ENCODE measurements at regions not wholly inside any gene's neighbourhood (a gene's known extent, or its start where the extent isn't known, plus 50 kb on each side); places are given as distances from the start of the nearest gene placed in this dataset.

- WGBS, 2 donors: 81 to 83% methylated on average over 10 of the region's 10 CpGs
- Histone ChIP-seq H3K9me3 (ENCODE audit: control insufficient read depth in 4 of 4, insufficient read depth in 3 of 4, low read length in 3 of 4) (peaks cover 0 to 2% (median 0%) of the 10 kb centered on the region in 4 donors), H3K36me3 (ENCODE audit: control insufficient read depth in 4 of 4, insufficient read depth in 4 of 4, low read length in 4 of 4) (no peaks in the 10 kb centered on the region), H3K4me3 (no peak overlapping the region), H3K4me1 (ENCODE audit: control insufficient read depth in 5 of 5, insufficient read depth in 5 of 5, low read length in 5 of 5) (peaks cover 0 to 2% (median 0%) of the 10 kb centered on the region in 5 donors), H3K9ac (ENCODE audit: insufficient read depth in 1 of 2, low read length in 2 of 2) (no peak overlapping the region), H3K27ac (ENCODE audit: low read depth in 1 of 2, low read length in 1 of 2) (no peak overlapping the region), H3K27me3 (ENCODE audit: control insufficient read depth in 3 of 3, insufficient read depth in 3 of 3, low read length in 2 of 3) (no peaks in the 10 kb centered on the region)
- ATAC-seq (ENCODE audit: insufficient read depth, low FRiP score): no peak
- no peak for DNase-seq
- no peak for TF ChIP-seq CTCF (IDR thresholded peaks at IDR 0.05; ENCODE audit: control extremely low read depth, extremely low read depth)
Measured at GRCh38 chr6:14381829-14382677, 264.5 kb downstream of the CD83 start.

GRCh38 chr6:14382678-14383236 is 265.2 kb downstream of the CD83 start:
- Histone ChIP-seq H3K9me3 (ENCODE audit: control insufficient read depth in 4 of 4, insufficient read depth in 3 of 4, low read length in 3 of 4) (peaks cover 0 to 2% (median 0%) of the 10 kb centered on the region in 4 donors), H3K27me3 (ENCODE audit: control insufficient read depth in 3 of 3, insufficient read depth in 3 of 3, low read length in 2 of 3) (no peaks in the 10 kb centered on the region), H3K4me3 (no peak overlapping the region), H3K4me1 (ENCODE audit: control insufficient read depth in 5 of 5, insufficient read depth in 5 of 5, low read length in 5 of 5) (peaks cover 0 to 2% (median 0%) of the 10 kb centered on the region in 5 donors), H3K36me3 (ENCODE audit: control insufficient read depth in 4 of 4, insufficient read depth in 4 of 4, low read length in 4 of 4) (no peaks in the 10 kb centered on the region), H3K27ac (ENCODE audit: low read depth in 1 of 2, low read length in 1 of 2) (no peak overlapping the region), H3K9ac (ENCODE audit: insufficient read depth in 1 of 2, low read length in 2 of 2) (no peak overlapping the region)
- 74 to 84% methylated on average over 3 of the region's 3 CpGs for WGBS, 2 donors
- DNase-seq: no peak
- ATAC-seq (ENCODE audit: insufficient read depth, low FRiP score): no peak
- no peak for TF ChIP-seq CTCF (IDR thresholded peaks at IDR 0.05; ENCODE audit: control extremely low read depth, extremely low read depth)

GRCh38 chr6:14383393-14384174 is 266.0 kb downstream of the CD83 start:
- H3K4me1 ChIP-seq (ENCODE audit: control insufficient read depth in 5 of 5, insufficient read depth in 5 of 5, low read length in 5 of 5): peaks cover 0 to 2% (median 0%) of the 10 kb centered on the region in 5 donors
- DNase-seq (no peak), ATAC-seq (ENCODE audit: insufficient read depth, low FRiP score) (no peak)
- H3K27me3 ChIP-seq (ENCODE audit: control insufficient read depth in 3 of 3, insufficient read depth in 3 of 3, low read length in 2 of 3): no peaks in the 10 kb centered on the region
- 46 to 70% methylated on average over 5 of the region's 5 CpGs for WGBS, 2 donors
- H3K27ac ChIP-seq (ENCODE audit: low read depth in 1 of 2, low read length in 1 of 2): no peak overlapping the region
- no peak for TF ChIP-seq CTCF (IDR thresholded peaks at IDR 0.05; ENCODE audit: control extremely low read depth, extremely low read depth)
- no peak overlapping the region for H3K9ac ChIP-seq (ENCODE audit: insufficient read depth in 1 of 2, low read length in 2 of 2)
- no peaks in the 10 kb centered on the region for H3K36me3 ChIP-seq (ENCODE audit: control insufficient read depth in 4 of 4, insufficient read depth in 4 of 4, low read length in 4 of 4)
- H3K4me3 ChIP-seq: no peak overlapping the region
- no peaks in the 10 kb centered on the region for H3K9me3 ChIP-seq (ENCODE audit: control insufficient read depth in 4 of 4, insufficient read depth in 3 of 4, low read length in 3 of 4)
